ENCODE measurements at regions not wholly inside any gene's neighbourhood (a gene's known extent, or its start where the extent isn't known, plus 50 kb on each side); places are given as distances from the start of the nearest gene placed in this dataset.

GRCh38 chr22:22754268-22754657, 109.8 kb downstream of the GGTLC2 start:
- TF ChIP-seq POLR2AphosphoS5 (IDR thresholded peaks at IDR 0.05; ENCODE audit: low read depth, low read length) (no peak), POLR2A (IDR thresholded peaks at IDR 0.05; ENCODE audit: low read depth, low read length) (no peak), TAF1 (IDR thresholded peaks at IDR 0.05; ENCODE audit: borderline replicate concordance, low read depth, low read length) (no peak)

All from GM12892 (cell line).